Glomerular visceral epithelial cell (primary cell): ENCODE measurements at regions not wholly inside any gene's neighbourhood (a gene's known extent, or its start where the extent isn't known, plus 50 kb on each side); places are given as distances from the start of the nearest gene placed in this dataset.

Experiments
- DNase-seq: peaks from one replicate; pipeline ENCODE4 v3.0.0-alpha.2; 2016; ENCODE audit errors: extremely low spot score

DNA sequence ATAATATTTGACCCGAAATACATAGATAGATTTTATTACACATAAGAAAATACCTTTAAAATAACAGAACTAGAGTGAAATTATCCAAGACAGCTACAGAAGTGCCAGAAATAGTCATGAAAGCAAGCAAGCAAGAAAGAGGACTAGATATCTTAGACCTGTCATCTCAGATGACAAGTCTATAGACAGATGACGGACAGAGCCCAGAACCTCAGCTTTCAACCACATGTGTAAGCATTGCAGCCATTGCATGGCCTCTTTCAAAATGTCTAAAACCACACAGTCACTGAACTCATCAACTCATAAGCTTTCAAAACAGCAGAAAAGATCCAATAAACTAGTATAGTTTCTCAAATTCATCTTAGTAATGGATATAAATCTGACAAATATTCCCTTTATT is 59.8 kb upstream of the FHIT start:
- DNase-seq = no peak

DNA sequence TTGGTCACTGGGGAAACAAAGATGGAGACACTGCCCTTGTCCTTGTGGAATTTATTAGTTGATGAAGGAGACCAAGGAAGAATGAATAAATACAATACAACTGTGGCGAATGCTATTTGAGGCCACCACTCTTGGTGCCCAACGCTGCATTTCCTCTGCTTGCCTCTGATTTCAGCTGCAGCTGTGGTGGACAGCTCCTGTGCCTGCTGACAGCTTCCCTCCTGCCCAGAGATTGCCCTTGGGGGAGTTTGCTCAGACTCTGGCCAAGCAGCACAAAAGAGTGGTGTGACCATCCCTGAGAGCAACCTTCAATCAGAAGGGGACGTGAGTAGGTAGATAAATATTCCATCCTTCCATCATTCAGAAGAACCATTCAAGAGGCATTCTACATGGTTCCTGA is 64.6 kb upstream of the FHIT start:
- peak; percentile 13 for DNase-seq

DNA sequence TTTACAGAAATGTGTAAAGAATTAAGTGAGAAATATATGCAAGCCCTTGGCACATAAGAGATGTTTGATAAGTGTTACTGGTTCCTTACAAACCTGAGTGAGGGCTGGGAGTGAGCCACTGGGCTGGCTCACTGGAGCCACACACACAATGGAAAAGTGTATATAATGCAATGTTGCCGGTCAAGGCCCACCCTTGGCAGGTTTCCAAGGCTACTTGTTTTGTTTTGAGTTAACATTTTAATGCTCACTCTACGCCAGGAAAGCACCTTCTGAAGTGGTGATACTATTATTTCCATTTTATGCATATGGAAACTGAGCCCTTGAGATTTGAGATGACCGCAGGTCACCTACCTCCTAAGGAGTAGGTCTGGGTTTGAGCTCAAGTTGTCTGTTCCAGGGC is 71.8 kb upstream of the FHIT start:
- DNase-seq = no peak

DNA sequence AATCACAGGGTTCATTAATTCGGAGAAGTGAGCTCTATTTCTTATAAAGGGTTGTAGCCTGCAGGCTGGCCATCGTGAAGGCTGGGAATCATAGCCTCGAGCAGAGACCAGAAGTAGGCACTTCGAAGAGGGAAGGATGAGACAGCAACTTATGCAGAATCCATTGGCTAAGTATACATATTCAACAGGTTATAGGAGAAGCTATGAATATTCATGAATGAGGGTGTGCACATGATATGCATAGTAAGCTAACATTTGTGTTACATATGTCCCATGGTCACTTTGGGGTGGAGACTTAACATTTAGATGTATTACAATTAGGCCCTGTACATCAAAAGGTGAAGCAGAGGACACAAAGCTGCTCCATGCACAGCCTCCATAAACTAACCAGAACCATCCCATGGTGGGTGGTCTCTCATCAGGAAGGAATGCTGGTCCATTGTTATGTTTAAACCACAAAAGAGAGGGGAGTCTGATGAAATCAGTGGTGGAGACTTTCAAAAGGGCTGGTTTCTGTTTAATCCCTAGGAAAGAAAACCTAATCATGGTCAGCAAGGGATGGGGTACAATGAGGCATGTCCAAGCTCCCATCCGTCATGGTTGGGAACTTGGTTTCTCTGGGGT is 80.8 kb upstream of the FHIT start:
- DNase-seq = peak; percentile 1

DNA sequence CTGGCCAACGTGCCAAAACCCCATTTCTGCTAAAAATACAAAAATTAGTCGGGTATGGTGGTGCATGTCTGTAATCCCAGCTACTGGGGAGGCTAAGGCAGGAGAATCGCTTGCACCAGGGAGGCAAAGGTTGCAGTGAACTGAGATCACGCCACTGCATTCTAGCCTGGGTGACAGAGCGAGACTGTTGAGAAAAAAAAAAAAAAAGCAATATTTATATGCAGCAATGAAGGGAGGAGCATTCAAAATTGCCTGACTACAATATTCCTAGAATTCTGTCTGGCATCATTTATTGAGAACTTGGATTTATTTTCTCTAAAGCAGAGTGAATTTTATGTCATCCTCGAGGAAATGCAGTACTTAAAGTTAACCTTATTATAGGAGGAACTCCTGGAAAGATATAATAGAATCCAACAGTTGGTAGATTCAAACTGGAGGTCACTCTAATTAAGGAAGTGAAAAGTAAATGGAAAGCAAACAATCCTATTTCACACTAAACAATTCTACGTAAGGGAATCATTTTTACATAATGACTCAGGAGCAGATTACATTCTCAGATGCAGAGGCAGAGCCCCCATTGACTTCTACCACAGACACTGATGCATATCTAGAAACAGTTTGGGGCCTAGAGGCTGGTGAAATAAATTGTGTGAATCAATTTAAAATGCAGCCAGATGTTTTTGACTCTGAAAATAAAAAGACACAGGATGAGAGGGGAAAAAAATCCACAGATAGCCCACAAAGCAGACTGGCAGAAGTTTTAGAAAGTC is 82.1 kb upstream of the FHIT start:
- no peak for DNase-seq

DNA sequence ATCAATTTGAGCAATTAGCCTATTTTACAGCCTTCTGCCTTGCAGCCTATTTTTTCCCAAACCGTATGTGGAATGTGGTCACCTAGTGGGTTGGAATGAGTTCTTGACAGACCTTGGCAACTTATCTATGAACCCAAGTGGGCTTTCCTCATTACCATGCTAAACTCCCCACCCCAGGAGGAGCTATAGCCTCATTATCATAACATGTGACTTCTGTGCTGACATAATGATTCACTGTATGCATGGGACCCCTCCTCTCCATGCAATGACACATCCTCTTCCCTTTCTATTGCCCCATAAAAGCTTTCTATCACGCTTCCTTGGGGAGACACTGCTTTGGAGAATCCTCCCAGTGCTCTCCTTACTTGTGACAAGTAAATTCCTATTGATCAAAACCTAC is 83.5 kb upstream of the FHIT start:
- DNase-seq = no peak

DNA sequence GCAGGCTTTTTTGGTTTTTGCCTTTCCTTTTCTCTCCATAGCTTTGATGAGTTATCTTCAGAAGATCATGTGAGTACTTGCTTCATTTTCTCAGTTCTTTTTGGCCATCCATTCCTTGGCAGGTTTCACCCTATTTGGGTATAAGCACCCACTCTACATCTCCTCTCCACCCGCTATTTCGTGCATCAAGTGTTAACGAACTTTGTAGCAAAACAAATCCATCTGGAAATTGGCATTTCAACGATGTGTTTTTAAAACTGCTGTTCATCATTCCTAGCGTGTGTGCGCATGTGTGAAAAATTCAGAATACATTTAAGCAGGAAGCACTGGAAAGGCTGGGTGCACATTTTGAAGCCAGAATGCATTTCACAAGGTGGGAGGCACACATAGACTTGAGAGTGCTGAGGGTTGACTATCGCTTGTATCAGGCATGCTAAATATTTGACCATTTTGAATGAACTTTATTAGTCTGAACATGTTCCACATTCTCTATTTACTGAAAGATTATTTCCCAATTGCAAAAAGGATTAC is 89.7 kb upstream of the FHIT start:
- no peak for DNase-seq

DNA sequence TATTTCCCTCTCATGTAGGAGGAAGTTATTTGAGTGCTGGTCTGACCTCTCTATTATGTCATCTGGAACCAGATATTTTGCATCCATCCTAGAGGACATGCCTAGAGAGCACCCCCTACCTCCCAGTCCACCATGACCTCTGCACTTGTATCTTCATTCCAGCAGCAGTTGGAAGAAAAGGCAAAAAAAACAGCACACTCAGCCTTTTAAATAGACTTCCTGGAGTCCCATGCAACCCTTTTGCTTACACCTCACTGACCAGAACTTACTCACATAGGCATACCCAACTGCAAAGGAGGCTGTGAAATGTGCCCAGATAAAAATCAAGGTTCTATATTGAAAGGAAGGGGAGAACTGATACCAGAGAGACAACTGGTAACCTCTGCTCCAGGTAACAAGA is 92.3 kb upstream of the FHIT start:
- DNase-seq = no peak

DNA sequence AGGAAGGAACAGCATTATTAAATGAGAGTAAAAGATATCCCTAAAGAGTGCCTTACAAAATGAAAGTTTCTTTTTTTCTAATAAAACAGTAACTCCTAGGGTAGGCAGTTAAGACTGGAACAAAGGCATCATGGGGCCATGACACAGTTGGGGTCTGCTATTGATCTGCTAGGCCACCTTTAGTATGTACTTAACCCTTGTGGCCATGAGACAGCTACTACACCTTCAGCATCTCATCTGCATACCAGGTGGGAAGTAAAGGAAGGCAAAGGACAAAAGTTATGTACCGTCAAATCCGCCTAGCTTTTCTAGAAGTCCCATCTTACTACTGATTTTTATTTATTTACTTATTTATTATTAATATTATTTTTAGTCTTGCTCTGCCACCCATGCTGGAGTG is 93.8 kb upstream of the FHIT start:
- no peak for DNase-seq

DNA sequence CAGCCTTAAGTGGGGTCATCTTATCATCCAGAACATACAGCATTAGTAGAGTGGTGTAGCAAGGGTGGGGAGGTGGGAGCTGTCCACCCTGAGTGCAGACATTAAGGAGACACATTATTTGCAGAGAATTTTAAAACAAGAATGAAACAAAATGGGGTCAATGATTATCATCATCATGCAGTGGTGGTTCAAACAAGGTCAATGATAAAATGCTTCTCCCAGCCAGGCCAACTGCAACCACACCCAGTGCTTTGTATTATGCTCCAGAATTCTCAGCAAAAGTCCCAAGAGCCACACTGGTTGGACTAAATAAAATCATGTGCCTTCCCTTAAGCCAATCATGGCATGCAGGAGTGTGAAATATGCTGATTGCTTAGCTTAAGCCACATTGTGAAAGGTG is 96.7 kb upstream of the FHIT start:
- DNase-seq = no peak

DNA sequence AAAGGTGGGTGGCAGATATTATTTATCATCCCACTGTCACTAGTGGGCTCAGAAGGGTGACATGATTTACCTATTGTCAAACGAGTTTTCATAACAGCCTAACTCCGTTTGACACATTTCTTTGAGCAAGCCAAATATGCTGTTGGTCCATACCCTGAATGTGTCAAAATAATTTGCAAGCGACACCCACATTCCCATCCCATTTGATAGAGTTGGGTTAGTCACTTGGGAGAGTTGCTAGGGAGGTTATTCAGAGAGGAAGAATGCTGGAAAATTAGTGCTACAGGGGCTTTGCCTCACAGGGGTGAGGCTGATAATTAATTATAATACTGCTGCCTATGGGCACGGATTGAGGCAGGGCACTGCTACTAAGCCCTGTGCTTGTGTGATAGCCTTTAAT is 98.5 kb upstream of the FHIT start:
- no peak for DNase-seq

DNA sequence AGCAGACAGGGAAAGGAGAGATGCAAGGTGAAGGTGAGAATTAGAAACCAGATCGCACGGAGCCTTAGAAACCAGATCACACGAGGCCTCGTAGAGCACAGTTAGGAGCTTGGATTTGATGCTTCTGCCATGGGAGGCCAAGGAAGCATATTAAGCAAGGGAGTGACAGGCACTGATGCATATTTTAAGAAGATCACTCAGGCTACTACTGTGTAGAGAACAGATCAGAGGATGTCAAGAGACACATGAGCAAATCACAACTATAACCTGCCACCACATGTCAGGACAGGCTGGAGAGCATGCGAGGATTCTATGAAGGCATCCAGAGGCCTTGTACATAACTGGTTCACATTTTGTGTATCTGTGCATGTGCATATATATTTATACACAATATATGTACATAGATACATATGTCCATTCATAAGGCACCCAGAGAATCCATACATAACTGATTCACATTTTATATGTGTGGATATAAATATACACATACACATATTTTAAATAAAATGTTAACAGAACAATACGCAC is 99.6 kb upstream of the FHIT start:
- DNase-seq = no peak

DNA sequence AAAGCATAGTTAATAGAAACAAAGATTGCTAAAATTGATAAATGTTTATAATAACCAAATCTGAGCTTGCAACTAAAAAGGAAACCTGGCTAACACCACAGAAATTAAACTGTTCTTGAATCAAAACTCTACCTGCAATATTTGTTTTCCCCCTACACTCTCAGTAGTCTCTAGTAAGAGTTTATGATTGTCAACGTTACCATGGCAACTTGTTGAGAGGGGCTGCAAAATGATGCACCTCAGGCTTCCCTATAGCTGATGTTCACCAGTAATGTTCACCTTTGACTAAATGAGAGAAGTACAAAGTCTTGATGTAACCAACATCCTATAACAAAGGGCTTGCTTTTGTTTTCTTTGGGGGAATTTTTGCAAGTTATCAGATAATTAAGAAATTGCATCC is 101.1 kb upstream of the FHIT start:
- no peak for DNase-seq

DNA sequence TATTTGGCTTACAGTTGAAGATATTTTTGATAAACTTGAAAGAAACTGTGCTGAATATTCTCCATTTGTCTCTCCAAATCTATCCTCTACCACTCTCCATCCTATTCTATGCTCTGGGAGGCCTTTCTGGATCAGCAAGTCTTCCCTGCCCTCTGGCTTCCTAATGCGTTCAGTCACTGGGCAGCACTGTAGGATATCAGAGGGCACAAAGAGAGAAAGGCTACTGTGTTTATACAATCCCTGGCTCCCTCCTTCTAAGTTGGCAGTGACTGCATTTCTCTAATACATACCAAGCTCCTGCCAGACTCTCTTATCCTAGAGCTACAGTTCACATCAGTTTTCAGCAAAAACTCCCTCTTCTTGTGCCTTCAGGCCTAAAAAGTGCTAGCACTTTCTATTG is 102.1 kb upstream of the FHIT start:
- DNase-seq = no peak

DNA sequence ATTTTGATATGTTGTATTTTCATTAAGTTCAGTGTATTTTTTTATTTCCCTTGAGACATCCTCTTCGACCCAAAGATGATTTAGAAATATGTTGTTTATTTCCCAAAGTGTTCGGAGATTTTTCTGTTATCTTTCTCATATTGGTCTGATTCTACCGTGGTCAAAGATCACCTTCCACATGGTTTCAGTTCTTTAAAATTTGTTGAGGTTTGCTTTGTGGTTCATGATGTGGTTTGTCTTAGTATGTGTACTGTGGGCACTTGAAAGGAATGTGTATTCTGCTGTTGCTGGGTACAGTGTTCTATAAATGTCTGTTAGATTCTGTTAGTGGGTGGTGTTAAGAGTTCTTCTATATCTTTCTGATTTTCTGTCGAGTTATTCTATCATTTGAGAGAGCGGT is 103.4 kb upstream of the FHIT start:
- no peak for DNase-seq

DNA sequence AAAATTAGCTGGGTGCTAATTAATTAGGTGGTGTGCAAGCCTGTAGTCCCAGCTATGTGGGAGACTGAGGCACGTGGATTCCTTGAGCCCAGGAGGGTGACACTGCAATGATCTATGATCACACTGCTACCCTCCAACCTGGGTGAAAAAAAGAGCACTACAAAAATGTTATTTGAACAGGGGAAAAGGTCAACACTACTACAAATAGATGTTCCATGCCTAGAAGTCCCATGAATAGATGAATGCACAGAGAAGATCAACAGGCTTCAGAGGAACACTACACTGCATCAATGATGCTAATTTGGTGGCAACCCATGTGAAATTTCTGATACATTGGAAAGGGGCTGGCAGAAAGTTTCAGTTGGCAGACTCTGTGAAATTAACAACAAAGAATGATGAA is 105.4 kb upstream of the FHIT start:
- no peak for DNase-seq

DNA sequence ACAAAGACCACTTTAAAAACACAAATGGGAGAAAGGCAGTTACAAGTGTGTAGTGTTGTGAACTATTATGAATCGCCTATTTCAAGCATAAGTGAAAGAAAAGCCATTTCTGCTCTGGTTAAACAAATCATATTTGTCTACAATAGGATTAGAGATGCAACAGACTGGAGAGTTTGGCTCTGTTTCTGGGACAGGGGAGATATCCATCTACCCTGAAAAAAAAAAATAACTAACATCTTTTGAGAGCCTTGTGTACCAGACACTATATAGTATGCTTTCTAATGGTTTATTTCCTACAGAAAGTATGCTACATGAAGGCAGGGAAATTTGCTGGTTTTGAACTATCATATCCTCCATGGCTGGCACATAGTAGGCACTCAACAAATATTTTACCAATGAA is 106.7 kb upstream of the FHIT start:
- no peak for DNase-seq

DNA sequence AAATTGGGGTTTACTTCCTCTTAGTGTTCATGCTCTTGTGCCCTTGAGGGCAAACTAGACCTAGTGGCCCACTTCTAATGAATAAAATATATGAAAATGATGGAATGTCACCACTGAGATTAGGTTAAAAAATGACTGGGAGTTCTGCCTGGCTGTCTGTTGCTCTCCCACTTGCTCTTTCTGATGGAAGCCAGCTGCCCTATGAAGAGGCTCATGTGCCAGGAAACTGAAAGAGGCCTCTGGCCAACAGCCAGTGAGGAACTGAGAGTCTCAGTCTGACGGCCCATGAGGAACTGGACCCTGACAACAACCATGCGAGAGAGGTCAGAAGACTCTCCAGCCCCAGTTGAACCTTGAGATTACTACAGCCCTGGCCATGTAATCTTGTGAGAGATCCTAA is 107.1 kb upstream of the FHIT start:
- peak; percentile 1 for DNase-seq

DNA sequence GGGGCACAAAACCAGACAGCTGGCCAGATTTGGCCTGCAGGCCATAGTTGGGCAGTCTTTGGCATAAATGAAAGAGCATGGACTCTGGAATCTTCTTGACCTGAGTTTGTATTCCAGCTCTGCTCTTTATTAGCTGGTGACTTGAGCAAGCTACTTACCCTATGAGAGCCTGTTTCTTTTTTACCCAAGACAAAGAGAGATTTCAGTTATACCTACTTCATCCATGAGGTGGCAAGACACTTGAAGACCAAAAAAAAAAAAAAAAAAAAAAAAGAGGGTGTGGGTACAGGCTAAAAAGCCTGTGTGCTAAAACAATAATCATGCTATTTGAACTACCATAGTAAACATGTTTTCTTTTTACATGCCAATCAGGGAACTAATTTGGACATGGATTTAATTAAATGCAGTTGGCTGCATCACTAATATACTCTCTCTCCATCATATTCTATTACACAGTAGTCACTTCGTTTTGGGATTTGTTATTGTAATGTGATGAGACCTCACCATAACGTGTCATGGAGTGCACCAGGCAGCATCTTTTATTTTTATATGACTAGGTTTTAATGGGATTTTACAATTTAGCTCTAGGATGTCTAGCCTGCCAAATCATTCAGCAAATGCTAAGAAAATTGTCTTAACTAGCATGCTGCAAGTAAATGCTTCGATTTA is 109.2 kb upstream of the FHIT start:
- DNase-seq = no peak

DNA sequence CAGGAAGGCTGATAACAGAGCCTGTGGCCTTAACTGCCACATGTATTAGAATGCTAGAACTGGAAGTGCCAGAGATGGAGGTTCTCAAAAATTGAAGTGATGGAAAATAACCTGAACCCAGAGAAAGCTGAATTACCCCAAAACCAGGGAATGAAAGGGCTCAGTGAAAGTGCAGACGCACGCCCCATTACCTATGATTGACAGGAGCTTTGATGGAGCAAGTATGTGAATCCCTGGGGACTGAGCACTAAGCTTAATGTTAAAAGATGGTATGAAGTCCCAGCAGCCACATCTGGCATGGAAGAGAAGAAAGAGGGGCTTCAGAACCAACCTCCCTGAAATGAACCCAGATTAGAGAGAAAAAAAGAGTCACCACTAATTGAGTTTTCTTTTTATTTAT is 118.4 kb upstream of the FHIT start:
- no peak for DNase-seq

DNA sequence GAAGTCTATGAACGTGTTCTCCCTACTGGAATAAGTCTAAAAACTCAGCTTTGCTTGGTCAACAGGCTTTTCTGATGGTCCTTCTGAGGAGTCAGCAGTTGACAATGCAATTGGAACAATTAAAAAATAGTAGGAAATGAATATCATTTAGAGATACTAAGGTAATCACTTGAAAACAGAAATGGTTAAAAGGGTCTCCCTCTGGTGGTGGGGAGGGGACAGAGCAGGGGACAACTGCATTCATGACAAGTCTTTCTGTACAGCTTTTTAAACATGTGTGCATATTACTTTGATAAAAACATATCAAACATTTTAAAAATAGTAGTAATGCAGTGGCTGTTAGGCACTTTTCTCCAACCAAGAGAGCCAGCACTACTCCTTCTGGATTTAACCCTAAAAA is 119.9 kb upstream of the FHIT start:
- peak; percentile 29 for DNase-seq

DNA sequence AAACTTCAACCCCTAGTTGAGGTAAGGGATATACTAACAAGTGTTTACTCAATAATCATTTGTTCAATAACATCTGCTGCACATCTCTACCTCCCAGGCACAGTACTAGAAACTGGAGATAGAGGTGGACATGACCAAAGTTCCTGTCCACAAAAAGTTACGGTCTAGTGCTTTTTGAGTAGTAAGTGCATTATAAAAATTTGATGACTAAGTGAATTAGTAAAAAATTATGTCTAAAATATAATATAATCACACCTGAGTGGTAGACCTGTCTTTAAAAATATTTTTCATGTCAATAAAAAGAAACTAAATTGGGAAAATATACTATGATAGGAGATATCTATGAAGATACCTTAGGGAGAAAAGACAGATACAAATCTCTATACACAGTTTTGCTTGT is 121.5 kb upstream of the FHIT start:
- no peak for DNase-seq

DNA sequence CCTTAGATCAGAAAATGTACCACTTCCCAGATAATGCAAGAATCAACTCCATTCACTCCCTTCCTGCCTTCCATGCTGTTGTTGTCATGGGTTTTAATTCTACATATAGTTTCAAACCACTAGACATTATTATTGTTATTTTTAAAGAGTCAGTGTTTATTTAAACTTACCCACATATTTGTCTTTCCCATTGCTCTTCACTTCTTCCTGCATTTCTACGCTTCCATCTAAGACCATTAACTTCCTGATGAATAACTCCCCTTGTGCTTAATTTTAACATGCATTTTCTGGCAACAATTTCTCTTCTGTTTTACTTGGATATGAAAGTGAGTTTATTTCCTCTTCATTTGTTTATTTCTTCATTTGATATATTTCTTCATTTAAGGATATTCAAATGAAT is 127.1 kb upstream of the FHIT start:
- DNase-seq = no peak
